Tibial nerve (tissue), 4 donors: ENCODE measurements at regions not wholly inside any gene's neighbourhood (a gene's known extent, or its start where the extent isn't known, plus 50 kb on each side); places are given as distances from the start of the nearest gene placed in this dataset.

Experiments used
- EP300 ChIP-seq, 2 donors: sonication (generic); formaldehyde crosslinking; IDR thresholded peaks; one replicate each; pipeline ENCODE4 v1.6.1; 2017; ENCODE audit warnings: antibody characterized with exemption in 2 of 2, mild to moderate bottlenecking in 1 of 2
- POLR2A ChIP-seq, 2 donors: fragments of 450-650 bp; IDR thresholded peaks; one replicate each; pipeline ENCODE4 v1.6.1; 2017; ENCODE audit warnings: antibody characterized with exemption in 2 of 2, mild to moderate bottlenecking in 2 of 2, moderate library complexity in 2 of 2
- TF ChIP-seq, protein P1 (sequence below), 5 experiments: fragments of 200-600 bp in 3 of 5; fragments of 450-650 bp in 2 of 5; sonication (generic) in 3 of 5; IDR thresholded peaks; one replicate each; pipeline ENCODE4 v1.5.1; 2016 to 2019; ENCODE audit warnings: antibody characterized with exemption in 5 of 5, mild to moderate bottlenecking in 3 of 5, moderate library complexity in 2 of 5

DNA sequence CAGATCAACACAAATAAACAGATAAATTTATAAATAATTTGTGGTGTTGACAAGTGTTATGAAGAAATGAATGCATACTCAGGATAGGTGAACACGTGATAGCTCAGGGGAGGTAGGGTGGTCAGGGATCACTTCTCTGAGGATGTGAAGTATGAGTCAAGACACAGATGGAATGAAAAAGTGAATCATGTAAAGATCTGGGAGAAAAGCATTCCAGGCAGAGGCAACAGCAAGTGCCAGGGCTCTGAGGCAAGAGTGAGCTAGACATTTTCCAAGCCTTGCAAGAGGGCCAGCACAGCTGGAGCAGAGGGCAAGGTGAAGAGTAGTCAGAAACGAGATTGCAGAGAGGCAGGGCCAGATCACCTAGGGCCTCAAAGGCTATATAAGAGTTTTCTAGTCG lies 177.8 kb downstream of the WNT5A start:
- TF ChIP-seq POLR2A (IDR thresholded peaks at IDR 0.05) = no peak
- TF ChIP-seq, protein P1, sequence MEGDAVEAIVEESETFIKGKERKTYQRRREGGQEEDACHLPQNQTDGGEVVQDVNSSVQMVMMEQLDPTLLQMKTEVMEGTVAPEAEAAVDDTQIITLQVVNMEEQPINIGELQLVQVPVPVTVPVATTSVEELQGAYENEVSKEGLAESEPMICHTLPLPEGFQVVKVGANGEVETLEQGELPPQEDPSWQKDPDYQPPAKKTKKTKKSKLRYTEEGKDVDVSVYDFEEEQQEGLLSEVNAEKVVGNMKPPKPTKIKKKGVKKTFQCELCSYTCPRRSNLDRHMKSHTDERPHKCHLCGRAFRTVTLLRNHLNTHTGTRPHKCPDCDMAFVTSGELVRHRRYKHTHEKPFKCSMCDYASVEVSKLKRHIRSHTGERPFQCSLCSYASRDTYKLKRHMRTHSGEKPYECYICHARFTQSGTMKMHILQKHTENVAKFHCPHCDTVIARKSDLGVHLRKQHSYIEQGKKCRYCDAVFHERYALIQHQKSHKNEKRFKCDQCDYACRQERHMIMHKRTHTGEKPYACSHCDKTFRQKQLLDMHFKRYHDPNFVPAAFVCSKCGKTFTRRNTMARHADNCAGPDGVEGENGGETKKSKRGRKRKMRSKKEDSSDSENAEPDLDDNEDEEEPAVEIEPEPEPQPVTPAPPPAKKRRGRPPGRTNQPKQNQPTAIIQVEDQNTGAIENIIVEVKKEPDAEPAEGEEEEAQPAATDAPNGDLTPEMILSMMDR (IDR thresholded peaks at IDR 0.05) = no peak
- no peak for TF ChIP-seq EP300 (IDR thresholded peaks at IDR 0.05)
